ENCODE measurements at regions not wholly inside any gene's neighbourhood (a gene's known extent, or its start where the extent isn't known, plus 50 kb on each side); places are given as distances from the start of the nearest gene placed in this dataset.

DNA sequence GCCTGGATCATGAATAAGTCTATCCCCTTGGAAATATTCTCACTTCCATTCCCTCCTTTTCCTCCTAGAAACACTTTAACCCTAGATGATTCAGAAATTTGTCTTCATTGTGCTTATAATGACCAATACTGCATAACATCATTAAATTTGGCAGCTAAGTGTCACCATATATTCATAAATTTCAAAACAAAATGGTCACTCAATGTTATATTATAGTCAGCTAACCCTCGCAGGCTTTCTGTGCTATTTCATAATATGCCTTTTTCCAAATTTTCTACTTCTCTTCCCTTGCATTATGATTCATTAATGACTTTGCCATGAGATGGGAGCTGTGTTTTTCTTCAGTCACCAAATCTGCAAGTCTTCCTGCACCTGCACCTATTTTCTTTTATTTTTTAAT is 308.3 kb upstream of the AKR1E2 start:
- TF ChIP-seq, protein P1, sequence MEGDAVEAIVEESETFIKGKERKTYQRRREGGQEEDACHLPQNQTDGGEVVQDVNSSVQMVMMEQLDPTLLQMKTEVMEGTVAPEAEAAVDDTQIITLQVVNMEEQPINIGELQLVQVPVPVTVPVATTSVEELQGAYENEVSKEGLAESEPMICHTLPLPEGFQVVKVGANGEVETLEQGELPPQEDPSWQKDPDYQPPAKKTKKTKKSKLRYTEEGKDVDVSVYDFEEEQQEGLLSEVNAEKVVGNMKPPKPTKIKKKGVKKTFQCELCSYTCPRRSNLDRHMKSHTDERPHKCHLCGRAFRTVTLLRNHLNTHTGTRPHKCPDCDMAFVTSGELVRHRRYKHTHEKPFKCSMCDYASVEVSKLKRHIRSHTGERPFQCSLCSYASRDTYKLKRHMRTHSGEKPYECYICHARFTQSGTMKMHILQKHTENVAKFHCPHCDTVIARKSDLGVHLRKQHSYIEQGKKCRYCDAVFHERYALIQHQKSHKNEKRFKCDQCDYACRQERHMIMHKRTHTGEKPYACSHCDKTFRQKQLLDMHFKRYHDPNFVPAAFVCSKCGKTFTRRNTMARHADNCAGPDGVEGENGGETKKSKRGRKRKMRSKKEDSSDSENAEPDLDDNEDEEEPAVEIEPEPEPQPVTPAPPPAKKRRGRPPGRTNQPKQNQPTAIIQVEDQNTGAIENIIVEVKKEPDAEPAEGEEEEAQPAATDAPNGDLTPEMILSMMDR (IDR thresholded peaks at IDR 0.05; ENCODE audit: poor library complexity), result no peak
- TF ChIP-seq EZH2phosphoT487 (IDR thresholded peaks at IDR 0.05; ENCODE audit: low read depth, severe bottlenecking, unreplicated experiment) (no peak), EZH2 (IDR thresholded peaks at IDR 0.05; ENCODE audit: borderline replicate concordance) (no peak)
